OCI-LY3 (cell line): ENCODE measurements at regions not wholly inside any gene's neighbourhood (a gene's known extent, or its start where the extent isn't known, plus 50 kb on each side); places are given as distances from the start of the nearest gene placed in this dataset.

ENCODE experiments used
- H2AFZ ChIP-seq: fragments of 200-600, 300-600 bp; shearing (Covaris generic); 2 replicates; pipeline ENCODE4 v1.6.0; 2014; ENCODE audit warnings: antibody characterized with exemption, low read depth, low read length
- H3K27ac ChIP-seq: fragments of 200-600, 300-600 bp; sonication (generic); 2 replicates; pipeline ENCODE4 v1.5.1; 2014; ENCODE audit warnings: mild to moderate bottlenecking, low read length, moderate library complexity, mixed read lengths
- H3K27me3 ChIP-seq: fragments of 200-600, 300-600 bp; sonication (generic); 2 replicates; pipeline ENCODE4 v1.6.1; 2014; ENCODE audit warnings: low read depth, low read length, mixed read lengths
- H3K36me3 ChIP-seq: fragments of 200-600, 300-600 bp; sonication (generic); replicated peaks from 2 replicates; pipeline ENCODE3; 2014; ENCODE audit warnings: low read depth, low read length, mixed read lengths
- H3K4me1 ChIP-seq: fragments of 300-600, 200-600 bp; sonication (generic); 2 replicates; pipeline ENCODE4 v1.6.1; 2014; ENCODE audit warnings: low read length, mixed read lengths
- H3K4me2 ChIP-seq: fragments of 200-600, 300-600 bp; sonication (generic); 2 replicates; pipeline ENCODE4 v1.6.1; 2014; ENCODE audit warnings: low read length, mixed read lengths
- H3K4me3 ChIP-seq: fragments of 300-600, 200-600 bp; sonication (generic); 2 replicates; pipeline ENCODE4 v1.5.1; 2014; ENCODE audit warnings: antibody characterized with exemption, mild to moderate bottlenecking, low read length, moderate library complexity
- H3K79me2 ChIP-seq: fragments of 300-600, 200-600 bp; shearing (Covaris generic); 2 replicates; pipeline ENCODE4 v1.6.1; 2014; ENCODE audit warnings: mild to moderate bottlenecking, low read length, mixed read lengths
- H3K9ac ChIP-seq: fragments of 300-600, 200-600 bp; shearing (Covaris generic); 2 replicates; pipeline ENCODE4 v1.6.0; 2014; ENCODE audit warnings: mild to moderate bottlenecking, low read length, moderate library complexity
- H3K9me3 ChIP-seq: fragments of 200-600, 300-600 bp; shearing (Covaris generic); 2 replicates; pipeline ENCODE4 v1.6.1; 2014; ENCODE audit warnings: low read length, mixed read lengths; ENCODE audit not compliant: insufficient read depth
- H4K20me1 ChIP-seq: fragments of 200-600, 300-600 bp; sonication (generic); 2 replicates; pipeline ENCODE4 v1.6.1; 2016; ENCODE audit warnings: low read length, mixed read lengths; ENCODE audit not compliant: insufficient read depth
- EZH2phosphoT487 ChIP-seq: fragments of 200-600 bp; shearing (Covaris generic); IDR thresholded peaks from 2 replicates; pipeline ENCODE4 v1.6.1; 2018; ENCODE audit warnings: antibody characterized with exemption, mixed run types, low read depth
- TF ChIP-seq, protein P1 (sequence below): fragments of 200-600, 300-600 bp; sonication (generic); IDR thresholded peaks from 2 replicates; pipeline ENCODE4 v1.5.1; 2014; ENCODE audit warnings: antibody characterized with exemption, low read length, low read depth

DNA sequence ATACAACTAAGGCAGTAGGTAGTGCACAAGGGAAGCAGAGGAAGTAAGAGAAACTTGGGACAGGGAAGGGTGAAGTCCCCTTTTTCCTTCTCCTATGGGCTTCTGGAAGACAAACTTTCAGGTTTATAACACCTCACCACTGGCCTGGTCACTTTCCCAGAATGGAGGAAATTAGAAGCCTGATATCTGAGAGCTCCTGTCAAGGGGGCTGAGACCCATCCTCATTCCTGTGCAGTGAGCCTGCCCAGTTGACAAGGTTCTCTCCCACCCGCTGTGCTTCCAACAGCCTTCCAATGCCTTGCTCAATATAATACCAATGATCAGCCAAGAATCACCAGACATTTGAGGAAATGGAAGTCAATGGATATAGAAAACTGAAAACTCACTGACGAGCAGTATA is 100.4 kb upstream of the YPEL5 start:
- Histone ChIP-seq H3K27ac (no peak overlapping the region), H3K4me1 (no peaks in the 10 kb centered on the region), H3K36me3 (no peaks in the 10 kb centered on the region), H2AFZ (no peak overlapping the region), H3K4me3 (no peak overlapping the region), H3K9me3 (no peaks in the 10 kb centered on the region), H3K79me2 (no peaks in the 10 kb centered on the region), H4K20me1 (no peaks in the 10 kb centered on the region), H3K4me2 (no peak overlapping the region), H3K9ac (no peak overlapping the region), H3K27me3 (peaks cover 65% of the 10 kb centered on the region)
- no peak for TF ChIP-seq EZH2phosphoT487
- TF ChIP-seq, protein P1, sequence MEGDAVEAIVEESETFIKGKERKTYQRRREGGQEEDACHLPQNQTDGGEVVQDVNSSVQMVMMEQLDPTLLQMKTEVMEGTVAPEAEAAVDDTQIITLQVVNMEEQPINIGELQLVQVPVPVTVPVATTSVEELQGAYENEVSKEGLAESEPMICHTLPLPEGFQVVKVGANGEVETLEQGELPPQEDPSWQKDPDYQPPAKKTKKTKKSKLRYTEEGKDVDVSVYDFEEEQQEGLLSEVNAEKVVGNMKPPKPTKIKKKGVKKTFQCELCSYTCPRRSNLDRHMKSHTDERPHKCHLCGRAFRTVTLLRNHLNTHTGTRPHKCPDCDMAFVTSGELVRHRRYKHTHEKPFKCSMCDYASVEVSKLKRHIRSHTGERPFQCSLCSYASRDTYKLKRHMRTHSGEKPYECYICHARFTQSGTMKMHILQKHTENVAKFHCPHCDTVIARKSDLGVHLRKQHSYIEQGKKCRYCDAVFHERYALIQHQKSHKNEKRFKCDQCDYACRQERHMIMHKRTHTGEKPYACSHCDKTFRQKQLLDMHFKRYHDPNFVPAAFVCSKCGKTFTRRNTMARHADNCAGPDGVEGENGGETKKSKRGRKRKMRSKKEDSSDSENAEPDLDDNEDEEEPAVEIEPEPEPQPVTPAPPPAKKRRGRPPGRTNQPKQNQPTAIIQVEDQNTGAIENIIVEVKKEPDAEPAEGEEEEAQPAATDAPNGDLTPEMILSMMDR = no peak

DNA sequence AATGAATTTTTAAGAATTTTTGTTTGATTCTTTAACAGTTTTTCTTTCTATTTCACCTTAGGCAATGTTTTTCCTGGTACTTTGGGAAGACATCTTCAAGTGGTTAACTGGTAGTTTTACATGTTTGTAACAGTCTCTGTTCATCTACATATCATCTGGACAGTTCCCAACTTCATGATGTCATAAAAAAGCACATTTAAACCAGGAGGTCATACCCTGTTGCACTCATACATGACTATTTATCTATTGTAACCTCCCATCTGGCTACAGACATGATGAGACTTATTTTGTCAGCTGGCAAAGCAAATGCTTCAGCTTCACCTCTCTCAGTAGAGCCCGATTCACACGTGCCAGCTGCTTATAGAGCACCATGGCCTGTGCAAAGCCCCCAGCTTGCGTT is 99.8 kb upstream of the YPEL5 start:
- Histone ChIP-seq H4K20me1 (no peaks in the 10 kb centered on the region), H3K36me3 (no peaks in the 10 kb centered on the region), H3K9me3 (no peaks in the 10 kb centered on the region), H3K4me3 (no peak overlapping the region), H2AFZ (no peak overlapping the region), H3K4me1 (no peaks in the 10 kb centered on the region), H3K27ac (no peak overlapping the region), H3K79me2 (no peaks in the 10 kb centered on the region), H3K27me3 (peaks cover 69% of the 10 kb centered on the region), H3K9ac (no peak overlapping the region), H3K4me2 (no peak overlapping the region)
- TF ChIP-seq EZH2phosphoT487 = no peak
- TF ChIP-seq, protein P1 = no peak

DNA sequence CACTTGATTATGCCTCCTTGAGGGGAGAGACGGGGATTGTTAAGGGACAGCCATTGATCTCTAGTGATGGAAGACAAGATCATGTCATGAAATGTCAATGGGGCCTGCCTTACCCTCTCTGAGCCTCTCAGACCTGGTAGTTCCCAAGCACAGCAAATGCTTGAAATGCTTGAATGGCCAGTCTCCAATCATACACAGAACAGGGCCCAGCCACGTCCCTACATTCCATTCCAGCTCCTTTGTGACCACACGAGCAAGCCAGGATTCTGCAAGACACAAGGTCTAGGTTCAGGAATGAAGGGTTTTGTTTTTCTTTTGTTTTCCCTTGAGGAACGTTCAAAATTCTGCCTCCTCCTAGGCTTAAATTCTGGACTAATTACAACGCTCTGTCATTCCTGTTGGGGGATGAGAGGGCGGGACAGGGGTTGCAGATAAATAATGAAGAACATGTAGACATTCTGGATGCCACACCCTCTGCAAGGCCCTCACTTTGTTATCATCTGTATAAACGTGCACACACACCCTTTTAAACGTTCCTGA is 98.1 kb upstream of the YPEL5 start:
- Histone ChIP-seq H4K20me1 (no peaks in the 10 kb centered on the region), H3K4me1 (no peaks in the 10 kb centered on the region), H3K4me2 (no peak overlapping the region), H3K4me3 (no peak overlapping the region), H3K79me2 (no peaks in the 10 kb centered on the region), H3K27me3 (peaks cover 76% of the 10 kb centered on the region), H3K9ac (no peak overlapping the region), H2AFZ (no peak overlapping the region), H3K27ac (no peak overlapping the region), H3K9me3 (no peaks in the 10 kb centered on the region), H3K36me3 (no peaks in the 10 kb centered on the region)
- TF ChIP-seq, protein P1 = no peak

DNA sequence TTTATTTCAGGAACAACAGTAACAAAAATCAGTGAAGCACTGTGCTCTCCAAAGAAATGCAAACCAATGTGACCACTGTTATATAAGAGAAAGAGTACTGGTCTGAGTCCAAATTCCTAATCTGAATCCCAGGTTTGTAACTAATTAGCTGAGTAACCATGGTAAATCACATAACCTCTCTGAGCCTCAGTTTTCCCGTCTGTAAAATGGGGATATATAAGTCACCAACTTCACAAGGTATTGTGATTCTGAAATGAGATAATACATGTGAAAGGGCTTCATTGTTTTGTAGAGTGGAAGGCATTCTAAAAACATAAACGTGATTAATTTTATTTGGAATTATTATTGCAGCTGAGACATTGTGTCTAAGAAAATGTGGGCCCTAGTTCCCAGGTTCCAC is 91.3 kb upstream of the YPEL5 start:
- Histone ChIP-seq H3K79me2 (no peaks in the 10 kb centered on the region), H3K27me3 (peaks cover 39% of the 10 kb centered on the region), H3K4me1 (no peaks in the 10 kb centered on the region), H4K20me1 (no peaks in the 10 kb centered on the region), H3K27ac (no peak overlapping the region), H3K4me2 (no peak overlapping the region), H2AFZ (no peak overlapping the region), H3K9ac (no peak overlapping the region), H3K36me3 (no peaks in the 10 kb centered on the region), H3K4me3 (no peak overlapping the region), H3K9me3 (no peaks in the 10 kb centered on the region)
- TF ChIP-seq EZH2phosphoT487 = no peak
- TF ChIP-seq, protein P1 = no peak
